NT2/D1 (cell line): ENCODE measurements at regions not wholly inside any gene's neighbourhood (a gene's known extent, or its start where the extent isn't known, plus 50 kb on each side); places are given as distances from the start of the nearest gene placed in this dataset.
"Not testable (repeated sequence)": the region's sequence is repeated elsewhere in the genome, so short reads cannot be mapped to it uniquely, and the experiment has no call there.

Source experiments
- DNase-seq: peaks from one replicate; pipeline ENCODE4 v3.0.0-alpha.2; 2011; ENCODE audit warnings: low read depth, low spot score
- H3K27me3 ChIP-seq: 2 replicates; pipeline ENCODE4 v1.6.0; 2011; ENCODE audit warnings: mild to moderate bottlenecking; ENCODE audit not compliant: insufficient read length, insufficient read depth
- H3K36me3 ChIP-seq: 2 replicates; pipeline ENCODE4 v1.6.1; 2011; ENCODE audit warnings: mild to moderate bottlenecking, low read length, mixed read lengths; ENCODE audit not compliant: insufficient read depth, insufficient read length
- H3K4me1 ChIP-seq: 2 replicates; pipeline ENCODE4 v1.5.1; 2011; ENCODE audit not compliant: insufficient read depth, insufficient read length
- H3K4me3 ChIP-seq: 2 replicates; pipeline ENCODE4 v1.5.1; 2011; ENCODE audit warnings: low read depth; ENCODE audit not compliant: insufficient read length
- H3K9ac ChIP-seq: 2 replicates; pipeline ENCODE4 v1.6.0; 2011; ENCODE audit warnings: low read depth; ENCODE audit not compliant: insufficient read length
- H3K9me3 ChIP-seq: 2 replicates; pipeline ENCODE4 v1.5.1; 2011; ENCODE audit warnings: mild to moderate bottlenecking, low read length; ENCODE audit not compliant: insufficient read depth
- SUZ12 ChIP-seq: IDR thresholded peaks from 2 replicates; pipeline ENCODE4 v1.6.1; 2011; ENCODE audit not compliant: insufficient read length, insufficient read depth; ENCODE audit errors: extremely low read depth
- YY1 ChIP-seq: IDR thresholded peaks from 2 replicates; pipeline ENCODE4 v1.6.1; 2011; ENCODE audit not compliant: insufficient read length, insufficient read depth
- ZNF274 ChIP-seq: IDR thresholded peaks from 2 replicates; pipeline ENCODE4 v1.6.1; 2011; ENCODE audit warnings: mild to moderate bottlenecking, low read depth, low read length

- Histone ChIP-seq H3K4me3 (no peak overlapping the region), H3K4me1 (no peaks in the 10 kb centered on the region), H3K9ac (no peak overlapping the region), H3K9me3 (peaks cover 28% of the 10 kb centered on the region; the same call in 1 of the 2 replicates), H3K27me3 (no peaks in the 10 kb centered on the region), H3K36me3 (no peaks in the 10 kb centered on the region)
- no peak for DNase-seq
- no peak for TF ChIP-seq SUZ12
- TF ChIP-seq YY1, result no peak
- TF ChIP-seq ZNF274, result no peak
Measured at GRCh38 chr14:104230946-104231345, 92.6 kb downstream of the KIF26A start.

- TF ChIP-seq ZNF274 (no peak), YY1 (no peak), SUZ12 (no peak)
- no peaks in the 10 kb centered on the region for H3K36me3 ChIP-seq
- no peak for DNase-seq
- no peak overlapping the region for H3K4me3 ChIP-seq
- H3K27me3 ChIP-seq, result no peaks in the 10 kb centered on the region
- H3K9me3 ChIP-seq, result peaks cover 25% of the 10 kb centered on the region; the same call in 1 of the 2 replicates
- no peak overlapping the region for H3K9ac ChIP-seq
- no peaks in the 10 kb centered on the region for H3K4me1 ChIP-seq
Measured at GRCh38 chr14:104232070-104232484, 93.7 kb downstream of the KIF26A start.

DNA sequence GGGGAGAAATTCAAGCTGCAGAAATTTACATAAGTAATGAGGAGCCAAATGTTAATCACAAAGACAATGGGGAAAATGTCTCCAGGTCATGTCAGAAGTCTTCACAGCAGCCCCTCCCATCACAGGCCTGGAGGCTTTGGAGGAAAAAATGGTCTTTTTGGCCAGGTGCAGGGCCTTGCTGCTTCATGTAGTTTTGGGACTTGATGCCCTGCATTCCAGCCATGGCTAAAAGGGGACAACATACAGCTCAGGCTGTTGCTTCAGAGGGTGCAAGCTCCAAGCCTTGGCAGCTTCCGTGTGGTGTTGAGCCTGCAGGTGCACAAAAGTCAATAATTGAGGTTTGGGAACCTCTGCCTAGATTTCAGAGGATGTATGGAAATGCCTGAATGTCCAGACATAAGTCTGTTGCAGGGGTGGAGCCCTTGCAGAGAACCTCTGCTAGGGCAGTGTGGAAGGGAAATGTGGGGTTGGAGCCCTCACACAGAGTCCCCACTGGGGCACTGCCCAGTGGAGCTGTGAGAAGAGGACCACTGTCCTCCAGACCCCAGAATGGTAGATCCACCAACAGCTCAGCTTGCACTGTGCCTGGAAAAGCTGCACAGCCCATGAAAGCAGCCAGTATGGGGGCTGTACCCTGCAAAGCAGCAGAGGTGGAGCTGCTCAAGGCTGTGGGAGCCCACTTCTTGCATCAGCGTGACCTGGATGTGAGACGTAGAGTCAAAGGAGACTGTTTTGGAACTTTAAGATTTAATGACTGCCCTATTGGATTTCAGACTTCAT lies 95.8 kb downstream of the KIF26A start:
- H3K36me3 ChIP-seq, H3K4me1 ChIP-seq, H3K27me3 ChIP-seq, H3K4me3 ChIP-seq, DNase-seq, H3K9ac ChIP-seq: not testable (repeated sequence)
- peaks cover 19% of the 10 kb centered on the region; the same call in 1 of the 2 replicates for H3K9me3 ChIP-seq

GRCh38 chr14:104235686-104236085 lies 97.3 kb downstream of the KIF26A start:
- TF ChIP-seq ZNF274 (no peak), YY1 (no peak), SUZ12 (no peak)
- H3K4me1 ChIP-seq, result no peaks in the 10 kb centered on the region

DNA sequence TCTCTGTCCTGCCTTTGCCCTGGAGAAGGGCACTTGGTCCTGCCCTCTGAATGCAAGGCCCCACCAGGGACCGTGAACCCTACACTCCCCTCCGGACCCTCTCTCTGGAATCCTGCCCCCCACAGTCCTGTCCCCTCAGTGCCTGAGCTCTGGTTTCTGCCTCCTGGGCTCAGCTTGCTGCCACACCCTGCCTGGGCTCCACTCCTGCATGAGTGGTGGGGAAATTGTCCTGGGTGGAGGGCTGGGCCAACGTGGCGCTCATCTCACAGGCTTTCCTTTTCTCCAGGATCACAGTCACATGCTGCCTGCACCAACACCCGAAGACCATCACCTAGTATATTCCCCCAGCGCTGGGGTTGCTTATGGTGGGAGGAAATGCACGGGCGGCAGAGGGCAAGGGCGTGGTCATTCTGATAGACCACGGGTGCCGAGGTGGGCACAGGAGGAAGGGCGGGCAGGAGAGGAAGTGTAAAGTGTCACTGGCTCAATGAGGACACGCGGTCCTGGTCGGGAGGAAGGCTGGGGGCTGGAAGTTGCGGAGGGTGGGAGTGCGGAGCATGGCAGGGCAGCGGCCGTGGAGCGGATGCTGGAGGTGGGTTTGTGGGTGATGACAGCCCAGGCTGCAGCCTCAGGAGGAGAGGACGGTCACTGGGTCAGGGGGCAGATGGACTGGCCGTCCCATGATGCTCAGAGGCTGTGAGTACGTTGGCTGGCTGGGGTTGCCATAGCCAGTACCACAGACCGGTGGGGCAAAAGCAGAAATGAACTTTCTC lies 99.5 kb downstream of the KIF26A start:
- Histone ChIP-seq H3K27me3 (no peaks in the 10 kb centered on the region), H3K9ac (no peak overlapping the region), H3K4me1 (no peaks in the 10 kb centered on the region), H3K9me3 (peaks cover 16% of the 10 kb centered on the region; the same call in 1 of the 2 replicates), H3K4me3 (no peak overlapping the region), H3K36me3 (no peaks in the 10 kb centered on the region)
- no peak for DNase-seq
- TF ChIP-seq SUZ12 (no peak), ZNF274 (no peak), YY1 (no peak)

More at GRCh38 chr14:104235686-104236085, 97.3 kb downstream of the KIF26A start:
- Histone ChIP-seq H3K36me3 (no peaks in the 10 kb centered on the region), H3K9ac (no peak overlapping the region), H3K4me3 (no peak overlapping the region), H3K27me3 (no peaks in the 10 kb centered on the region), H3K9me3 (peaks cover 19% of the 10 kb centered on the region; the same call in 1 of the 2 replicates)
- DNase-seq, result no peak

GRCh38 chr14:104238424-104239184 lies 100.2 kb downstream of the KIF26A start:
- Histone ChIP-seq H3K27me3 (no peaks in the 10 kb centered on the region), H3K36me3 (no peaks in the 10 kb centered on the region), H3K9me3 (peaks cover 17% of the 10 kb centered on the region; the same call in 1 of the 2 replicates), H3K4me1 (no peaks in the 10 kb centered on the region), H3K4me3 (no peak overlapping the region), H3K9ac (no peak overlapping the region)
- TF ChIP-seq YY1 (no peak), ZNF274 (no peak), SUZ12 (no peak)
- no peak for DNase-seq
